B cell (primary cell): ENCODE measurements at regions not wholly inside any gene's neighbourhood (a gene's known extent, or its start where the extent isn't known, plus 50 kb on each side); places are given as distances from the start of the nearest gene placed in this dataset.

Source experiments
- CTCF ChIP-seq: fragments of 200-600 bp; IDR thresholded peaks from one replicate; pipeline ENCODE4 v1.8.0; 2022; ENCODE audit warnings: antibody characterized with exemption, mild to moderate bottlenecking
- EZH2 ChIP-seq: IDR thresholded peaks from 2 replicates; pipeline ENCODE4 v1.6.1; 2012; ENCODE audit warnings: borderline replicate concordance, low read depth, mild to moderate bottlenecking, moderate library complexity, low read length; ENCODE audit not compliant: insufficient read depth, poor library complexity, severe bottlenecking

GRCh38 chr13:89925107-89925506 lies 1422.4 kb upstream of the MIR17HG start:
- TF ChIP-seq CTCF (no peak), EZH2 (no peak)
